CD4-positive, alpha-beta T cell treated with Interleukin-1 beta for 1 hour (primary cell): ENCODE measurements at regions not wholly inside any gene's neighbourhood (a gene's known extent, or its start where the extent isn't known, plus 50 kb on each side); places are given as distances from the start of the nearest gene placed in this dataset.
A peak's percentile ranks its signal among the peaks of the same experiment; 100 is the strongest.

Experiments
- DNase-seq, 2 donors: peaks; one replicate each; pipeline ENCODE4 v3.0.0-alpha.2; 2020 to 2022

DNA sequence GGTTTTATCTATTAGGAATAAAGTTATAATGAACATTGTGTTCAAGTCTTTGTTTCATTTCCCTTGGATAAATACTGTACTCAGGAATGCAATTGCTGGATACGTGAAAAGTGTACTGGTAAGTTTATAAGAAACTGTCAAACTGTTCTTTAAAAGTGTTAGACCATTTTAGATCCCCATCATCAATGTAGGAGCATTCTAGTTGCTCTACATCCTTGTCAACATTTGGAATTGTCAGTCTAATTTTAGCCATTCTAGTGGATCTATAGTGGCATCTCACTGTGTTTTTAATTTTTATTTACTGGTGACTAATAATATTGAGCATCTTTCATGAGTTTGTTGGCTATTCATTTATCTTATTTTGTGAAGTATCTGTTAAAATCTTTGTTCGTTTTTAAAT, 354.0 kb upstream of the NRP1 start:
- DNase-seq = no peak

DNA sequence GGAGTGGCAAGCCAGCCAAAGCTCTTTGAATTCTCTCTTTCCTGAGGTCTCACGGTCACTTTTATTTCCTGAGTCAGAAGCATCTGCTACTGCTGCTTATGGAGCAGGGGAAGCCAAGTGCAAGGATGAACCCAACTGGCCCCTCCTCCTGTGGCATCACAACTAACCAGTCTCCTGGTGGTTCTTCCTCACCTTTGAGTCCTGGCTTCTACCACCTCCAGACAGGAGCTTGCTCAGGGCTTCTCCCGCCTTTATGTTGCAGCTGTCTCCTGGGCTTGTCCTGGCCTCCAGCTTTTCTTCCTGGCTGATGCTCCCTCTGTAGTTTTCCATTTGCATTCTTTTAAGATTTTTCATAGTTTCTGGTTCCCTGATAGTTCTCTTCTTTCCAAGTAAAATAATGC, 349.7 kb upstream of the NRP1 start:
- no peak for DNase-seq

DNA sequence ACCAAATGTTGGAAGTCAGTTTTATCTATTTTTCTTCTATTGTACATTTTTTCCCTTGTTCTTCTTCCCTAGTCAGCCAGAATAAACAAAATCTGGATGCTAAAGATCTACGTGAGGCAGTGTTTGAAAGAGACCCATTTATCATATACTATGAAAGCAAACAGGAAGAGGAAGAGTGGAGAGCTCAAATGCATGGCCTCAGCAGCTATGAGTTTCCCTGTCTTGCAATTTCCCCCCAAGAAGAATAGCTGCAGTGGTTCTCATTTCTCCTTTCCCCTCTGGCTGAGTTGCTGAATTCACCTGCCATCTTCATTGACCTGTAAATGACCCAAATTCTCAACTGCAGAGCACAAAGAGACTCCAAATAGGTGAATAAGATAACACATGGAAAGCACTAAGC, 347.1 kb upstream of the NRP1 start:
- no peak for DNase-seq

DNA sequence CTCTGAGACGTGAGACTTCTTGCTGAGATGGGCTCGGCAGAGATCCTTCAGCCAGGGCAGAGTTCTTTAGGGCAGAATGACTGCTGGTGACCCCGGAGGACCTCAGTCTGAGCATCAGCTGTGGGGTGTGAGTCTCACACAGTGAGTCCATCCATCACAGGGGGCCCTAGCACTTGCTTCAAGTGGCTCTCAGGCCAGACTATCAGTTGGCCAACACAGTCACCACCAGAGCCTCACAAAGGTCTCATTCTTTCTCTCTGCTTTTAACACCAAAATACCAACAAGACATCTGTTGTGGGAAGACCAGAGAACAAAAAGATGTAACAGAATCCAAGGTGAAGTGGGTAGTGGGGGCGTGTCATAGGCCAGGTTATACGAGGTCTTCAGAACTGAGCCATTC, 345.6 kb upstream of the NRP1 start:
- no peak for DNase-seq

DNA sequence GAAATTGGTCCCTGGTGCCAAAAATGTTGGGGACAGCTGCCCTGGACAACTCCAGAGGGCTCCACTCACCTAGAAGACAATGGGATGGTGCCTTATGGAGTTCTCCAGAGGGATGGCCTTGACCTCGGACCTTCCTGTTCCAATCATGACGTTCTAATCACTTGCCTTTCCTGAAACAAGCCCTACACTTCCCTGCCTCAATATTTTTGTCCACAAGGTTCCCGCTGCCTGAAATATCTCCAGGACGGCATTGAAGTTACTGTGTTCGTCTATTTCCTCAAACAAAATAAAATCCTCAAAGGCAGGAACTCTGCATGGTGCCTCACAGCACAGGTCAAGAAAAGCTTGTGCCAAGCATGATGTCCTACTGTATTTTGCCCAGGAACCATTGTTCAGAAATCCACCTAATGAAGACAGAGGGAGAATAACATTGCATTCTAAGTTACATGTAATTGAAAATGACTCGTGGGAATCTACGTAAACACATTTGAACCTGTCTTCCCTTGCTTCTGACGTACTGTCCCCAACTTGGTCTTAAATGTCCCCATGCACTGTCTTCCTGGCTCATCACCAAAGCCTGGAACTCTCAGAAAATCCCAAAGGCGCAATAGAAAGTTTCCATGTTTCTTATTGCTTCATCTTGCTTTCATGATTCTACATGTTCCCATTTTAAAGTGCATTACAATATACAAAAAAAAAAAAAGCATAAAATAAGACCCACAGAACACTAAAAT, 342.3 kb upstream of the NRP1 start:
- no peak for DNase-seq

DNA sequence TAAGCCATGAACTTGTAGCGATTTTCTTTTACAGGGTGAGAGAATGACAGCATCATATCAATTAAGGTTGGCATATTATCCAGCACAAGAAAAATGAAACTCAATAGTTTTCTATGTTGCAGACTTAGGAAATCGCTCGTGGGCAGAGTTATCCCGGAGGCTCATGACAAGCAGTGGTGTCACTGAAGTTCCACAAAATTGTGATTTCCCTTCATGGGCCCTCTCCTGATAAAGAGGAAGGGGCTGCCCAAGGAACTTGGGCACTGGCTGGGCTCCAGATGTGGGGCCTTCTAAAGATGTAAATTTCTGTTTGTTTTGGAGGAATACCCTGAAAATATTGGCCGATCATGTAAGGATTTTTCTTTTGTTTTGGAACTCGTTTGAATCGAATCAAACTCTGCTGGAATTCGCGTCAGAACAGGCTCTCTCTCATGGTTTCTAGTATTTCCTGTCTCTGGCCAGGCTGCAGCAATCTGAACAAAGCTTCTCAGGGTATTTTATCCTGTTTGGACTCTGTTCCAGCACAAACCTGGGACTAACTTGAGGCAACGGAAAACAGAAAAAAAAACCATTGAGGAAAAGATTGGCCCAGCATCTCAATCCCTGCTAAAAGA, 340.6 kb upstream of the NRP1 start:
- DNase-seq = no peak

DNA sequence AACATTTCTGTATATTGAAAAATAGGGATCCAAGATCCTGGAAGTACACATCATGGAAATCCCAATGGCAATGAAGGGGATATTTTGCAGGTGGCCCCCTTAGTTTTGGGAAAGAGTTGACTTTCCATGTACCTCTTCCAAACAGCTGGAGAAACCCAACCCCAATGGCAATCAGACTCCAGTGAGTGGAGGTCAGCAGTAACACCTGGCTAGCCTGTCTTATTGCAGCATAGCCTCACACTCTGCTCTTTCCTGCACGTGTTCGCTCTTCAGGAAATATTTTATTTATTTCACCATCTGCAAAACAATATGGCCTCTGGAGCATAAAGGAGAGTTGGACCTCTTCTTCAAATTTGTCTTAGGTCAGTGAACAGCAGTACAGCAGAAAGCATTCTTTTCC, 340.0 kb upstream of the NRP1 start:
- no peak for DNase-seq

DNA sequence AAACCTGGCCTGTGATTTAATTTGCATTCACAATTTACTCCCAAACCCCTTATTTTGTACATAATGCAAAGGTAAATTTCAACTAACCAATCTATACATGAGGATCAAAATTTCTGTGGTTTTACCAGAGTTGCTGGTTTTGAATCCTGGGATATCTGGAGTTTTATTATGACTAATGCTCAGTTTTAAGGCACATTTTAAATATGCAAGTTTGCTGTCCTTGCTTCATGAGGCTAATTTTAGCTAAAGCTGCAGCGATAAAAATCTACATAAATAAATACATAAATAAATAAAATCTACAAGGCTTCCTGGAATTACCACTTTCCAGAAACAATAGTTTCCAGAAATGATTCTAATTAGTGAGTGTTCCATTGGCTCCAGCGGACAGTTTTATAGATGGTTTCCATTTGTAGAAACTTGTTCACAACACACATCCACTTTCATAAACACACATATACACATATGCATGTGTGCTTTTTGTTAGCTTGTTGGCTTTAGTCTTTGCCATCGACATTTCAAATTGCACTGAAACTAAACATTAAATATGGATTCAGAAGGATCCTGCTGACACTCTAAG, 339.5 kb upstream of the NRP1 start:
- no peak for DNase-seq

DNA sequence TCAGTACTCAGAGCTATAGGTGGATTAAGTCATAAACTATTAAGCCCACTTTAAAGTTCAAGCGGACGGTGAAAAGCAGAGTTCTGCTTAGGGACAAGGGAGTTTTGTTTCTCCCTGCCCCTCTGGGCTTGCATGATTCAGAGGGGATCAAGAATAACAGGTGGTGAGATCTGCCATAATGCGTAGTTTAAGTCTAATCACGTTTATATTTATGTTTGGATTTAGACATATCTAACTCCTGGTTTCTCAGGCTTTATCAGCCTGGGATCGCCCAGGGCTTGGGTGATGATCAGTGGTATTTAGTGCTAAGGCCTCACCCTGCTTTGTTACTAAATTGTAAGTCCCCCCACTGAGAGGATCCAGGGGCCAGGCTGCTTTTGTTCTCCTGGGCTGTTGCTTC, 335.4 kb upstream of the NRP1 start:
- DNase-seq = no peak

DNA sequence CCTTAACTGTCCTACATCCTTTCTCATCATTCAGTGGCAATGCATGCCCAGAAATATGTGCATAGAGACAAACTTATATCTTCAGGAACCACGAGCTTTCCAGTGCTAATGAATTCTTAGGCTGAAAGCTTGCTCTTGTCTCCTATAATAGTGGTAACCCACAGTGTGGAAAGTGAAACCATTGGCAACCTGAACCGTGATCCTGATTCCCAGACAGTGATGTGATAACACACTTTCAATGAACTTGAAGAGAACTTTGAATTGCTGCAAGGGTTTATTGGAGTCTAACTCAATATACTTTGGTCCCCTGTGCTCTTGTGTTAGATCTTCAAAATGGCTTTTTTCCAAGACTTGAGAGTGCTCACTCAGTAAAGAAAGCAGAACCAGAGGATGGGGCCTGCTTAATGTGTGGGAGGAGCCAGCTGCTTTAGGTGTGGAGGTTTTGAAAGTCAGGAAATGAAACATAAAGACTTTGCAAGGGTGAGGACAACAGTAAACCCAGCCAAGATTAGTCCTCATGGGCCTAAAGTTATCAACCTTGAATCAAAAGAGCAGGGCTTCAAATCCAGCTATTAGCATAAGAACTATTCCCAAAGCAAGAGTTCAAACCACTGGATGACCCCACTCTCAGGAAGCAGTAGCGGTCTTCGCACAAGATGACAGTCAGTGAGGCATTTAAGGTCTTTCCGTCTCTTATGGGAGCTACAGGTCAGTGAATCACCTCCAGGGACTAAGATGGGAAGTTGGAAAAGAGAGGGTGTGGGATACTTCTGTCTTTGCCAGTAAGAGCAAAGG, 332.4 kb upstream of the NRP1 start:
- DNase-seq = no peak

DNA sequence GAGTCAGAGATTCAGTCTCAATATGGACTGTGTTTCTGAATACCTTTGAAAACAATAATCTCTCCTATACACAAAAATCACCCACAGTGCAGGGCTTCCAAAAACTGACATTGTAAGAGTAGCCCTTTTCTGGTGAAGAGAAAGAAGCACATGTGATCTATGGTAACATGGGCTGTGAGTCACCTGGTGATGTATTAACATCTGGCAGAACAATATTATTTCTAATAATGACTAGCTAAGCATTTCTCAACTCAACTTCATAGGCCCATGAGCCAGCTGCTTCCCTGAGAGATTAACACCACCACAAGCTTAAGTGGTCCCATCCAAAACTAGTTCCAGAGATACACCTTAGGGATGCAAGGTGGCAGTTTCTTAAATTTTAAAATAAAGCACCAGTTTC, 331.0 kb upstream of the NRP1 start:
- DNase-seq = no peak

DNA sequence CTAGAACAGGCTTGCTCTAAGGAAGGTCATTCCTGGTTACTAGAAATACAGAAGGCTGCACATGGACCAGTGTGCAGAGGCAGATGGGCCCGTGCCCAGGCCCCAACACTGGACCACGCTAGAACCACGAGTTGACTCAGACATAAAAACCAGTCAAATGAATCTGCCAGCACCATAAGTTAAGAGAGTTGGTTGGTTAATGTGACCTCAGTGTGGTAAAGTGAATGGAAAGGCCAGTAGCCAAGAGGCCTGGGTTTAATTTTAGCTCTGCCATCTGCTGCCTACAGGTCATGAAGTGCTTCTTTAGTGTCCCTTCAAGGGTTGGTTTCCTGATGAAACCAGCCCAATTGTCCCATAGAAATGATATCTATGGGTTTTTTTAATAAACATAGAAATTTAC, 329.6 kb upstream of the NRP1 start:
- no peak for DNase-seq

DNA sequence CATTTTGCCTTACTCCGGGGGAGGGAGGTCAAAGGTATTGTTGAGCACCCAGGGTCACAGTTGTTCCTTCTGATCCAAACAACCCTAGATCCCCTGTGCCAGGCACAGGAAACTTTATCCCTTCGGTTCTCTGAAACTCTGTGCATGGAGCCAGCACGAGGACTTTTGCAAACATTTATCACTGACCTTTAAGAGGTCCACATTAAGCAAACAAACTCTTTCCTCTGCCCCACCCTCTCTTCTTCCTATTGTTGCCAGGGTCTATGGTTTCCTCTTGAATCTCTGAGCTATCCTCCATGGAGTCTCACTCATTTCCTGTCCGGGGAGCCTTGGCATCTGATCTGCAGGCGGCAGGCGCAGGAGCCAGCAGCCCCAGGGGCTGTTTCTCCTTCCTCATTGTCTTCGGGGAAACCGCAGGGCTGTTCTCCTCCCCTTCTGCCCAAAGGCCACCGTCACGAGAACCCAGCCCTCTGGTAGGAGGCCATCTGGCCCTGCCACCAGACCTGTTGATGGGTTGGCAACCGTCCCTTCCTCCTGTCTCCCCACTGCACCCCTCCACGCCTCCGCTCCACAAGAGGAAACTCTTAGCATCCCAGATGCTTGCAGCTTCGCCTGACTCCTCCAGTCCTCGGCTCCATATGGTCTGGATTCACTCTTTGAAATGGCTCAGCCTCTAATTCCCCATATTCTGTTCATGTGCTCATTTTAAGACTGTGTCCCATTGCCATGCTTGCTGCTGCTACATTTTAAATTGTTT, 327.3 kb upstream of the NRP1 start:
- peak; percentile 15 to 58 for DNase-seq

DNA sequence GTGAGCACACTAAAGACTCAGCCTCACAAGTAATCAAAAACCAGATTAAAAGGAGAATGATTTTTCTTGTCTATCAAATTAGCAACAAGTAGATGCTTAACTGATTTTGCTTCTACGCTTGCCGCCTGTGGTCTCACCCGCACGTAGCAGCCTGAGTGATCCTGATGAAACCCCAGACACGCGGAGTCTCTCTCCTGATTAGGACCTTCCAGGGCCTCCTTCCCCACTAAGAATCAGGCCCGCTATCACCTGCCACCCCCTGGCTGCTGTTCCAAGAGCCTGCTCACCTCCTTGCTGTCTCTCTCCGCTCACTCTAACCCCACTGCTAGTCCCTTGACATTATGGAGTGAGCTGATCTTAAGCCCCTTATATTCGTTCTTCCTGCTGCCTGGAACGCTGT, 325.9 kb upstream of the NRP1 start:
- DNase-seq = no peak

DNA sequence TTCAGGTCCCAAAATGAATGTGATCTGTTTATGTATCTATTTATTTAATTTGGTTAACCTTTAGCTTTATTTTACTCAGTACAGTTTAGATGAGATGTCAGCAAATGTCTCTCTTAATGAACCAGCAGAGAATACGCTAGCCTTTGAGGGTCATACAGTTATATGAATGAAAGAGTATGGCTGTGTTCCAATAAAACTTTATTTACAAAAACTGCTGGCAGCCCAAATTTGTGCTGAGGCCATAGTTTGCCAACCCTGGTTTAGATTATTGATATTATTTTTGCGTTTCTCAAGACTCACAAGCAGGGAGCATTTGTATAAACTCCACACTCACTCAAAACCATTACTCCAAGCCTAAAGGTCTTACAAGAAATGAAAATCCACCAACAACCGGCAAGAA, 323.4 kb upstream of the NRP1 start:
- DNase-seq = no peak

DNA sequence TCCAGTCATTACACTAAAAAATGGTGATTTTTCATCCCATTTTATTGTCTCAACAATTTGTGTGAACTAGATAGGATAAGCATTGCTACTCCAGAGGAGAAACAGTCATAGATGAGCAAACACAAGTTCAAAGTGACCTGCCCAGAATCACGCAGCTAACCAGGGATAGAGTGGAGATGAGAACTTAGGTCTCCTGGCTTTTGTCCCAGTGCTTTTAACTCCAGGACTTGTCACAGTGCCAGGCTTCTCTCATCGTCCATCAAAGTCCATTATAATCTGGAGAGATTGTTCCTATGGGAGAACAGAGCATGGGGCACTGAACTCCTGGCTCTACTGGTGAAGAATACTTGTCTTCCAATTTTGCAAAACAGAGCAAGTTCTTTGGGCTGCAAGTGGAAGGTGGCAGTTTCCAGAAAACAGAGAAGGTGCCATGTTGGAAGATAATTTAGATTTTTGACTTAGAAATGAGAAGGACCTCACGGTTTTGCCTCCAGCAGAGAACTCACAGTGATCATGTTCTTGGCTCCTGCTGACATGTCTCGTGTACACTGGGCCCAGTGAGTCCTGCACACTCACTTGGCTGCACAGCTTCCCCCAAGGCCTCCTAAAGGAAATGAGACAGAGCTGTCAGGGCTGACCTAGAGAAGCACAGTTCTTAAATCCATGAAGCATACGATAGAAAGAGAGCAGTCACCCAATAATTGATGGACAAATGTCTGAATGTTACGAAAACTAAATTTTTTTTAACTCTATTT, 322.9 kb upstream of the NRP1 start:
- no peak for DNase-seq

DNA sequence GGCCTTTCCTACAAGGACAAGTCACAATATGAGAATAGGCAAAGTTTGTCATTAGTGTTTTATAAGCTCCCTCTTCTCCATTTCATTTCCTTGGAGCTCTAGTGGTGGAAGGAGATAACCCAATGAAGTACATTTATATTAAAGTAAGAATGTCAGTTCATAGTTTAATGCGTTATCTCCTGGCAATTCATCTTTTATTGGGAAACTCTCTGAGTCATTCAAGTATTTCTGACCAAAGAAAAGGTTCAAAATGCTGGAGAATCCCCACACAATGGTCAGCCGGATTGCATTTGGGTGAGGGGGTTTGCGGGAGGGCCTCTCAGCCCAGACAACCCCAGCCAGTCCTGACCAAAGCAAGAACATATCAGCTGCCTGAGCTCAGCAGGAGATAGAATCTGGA, 321.5 kb upstream of the NRP1 start:
- no peak for DNase-seq

DNA sequence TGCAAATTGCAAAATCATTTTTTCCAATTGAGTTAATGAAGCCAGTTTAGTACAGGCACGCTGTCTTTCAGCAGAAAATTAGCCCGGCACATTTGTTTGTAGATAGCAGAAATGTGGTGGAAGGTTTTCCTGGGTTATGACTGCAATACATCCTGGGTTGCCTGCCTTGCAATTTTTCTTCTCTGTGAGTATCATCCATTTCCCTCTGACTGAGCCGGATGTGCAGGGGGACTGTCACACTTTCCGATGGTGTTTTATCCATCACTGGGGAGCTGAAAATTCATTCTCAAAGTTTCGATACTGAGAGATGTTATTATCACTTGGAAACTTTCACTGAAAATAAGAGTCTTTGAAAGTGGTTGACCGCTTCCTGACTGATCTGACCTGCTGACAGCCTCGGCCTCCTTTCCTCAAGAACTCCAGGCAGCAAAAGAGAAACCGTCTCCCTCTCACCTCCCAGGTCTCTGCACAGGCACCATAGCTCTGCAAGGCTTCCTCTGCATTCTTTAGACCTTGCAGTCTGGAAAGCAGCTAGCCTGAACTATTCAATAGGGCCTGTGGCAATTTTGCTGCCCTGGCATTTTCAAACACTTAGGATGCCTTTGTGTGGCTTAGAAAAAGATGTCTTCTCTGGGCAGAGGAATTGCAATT, 320.8 kb upstream of the NRP1 start:
- DNase-seq = no peak

DNA sequence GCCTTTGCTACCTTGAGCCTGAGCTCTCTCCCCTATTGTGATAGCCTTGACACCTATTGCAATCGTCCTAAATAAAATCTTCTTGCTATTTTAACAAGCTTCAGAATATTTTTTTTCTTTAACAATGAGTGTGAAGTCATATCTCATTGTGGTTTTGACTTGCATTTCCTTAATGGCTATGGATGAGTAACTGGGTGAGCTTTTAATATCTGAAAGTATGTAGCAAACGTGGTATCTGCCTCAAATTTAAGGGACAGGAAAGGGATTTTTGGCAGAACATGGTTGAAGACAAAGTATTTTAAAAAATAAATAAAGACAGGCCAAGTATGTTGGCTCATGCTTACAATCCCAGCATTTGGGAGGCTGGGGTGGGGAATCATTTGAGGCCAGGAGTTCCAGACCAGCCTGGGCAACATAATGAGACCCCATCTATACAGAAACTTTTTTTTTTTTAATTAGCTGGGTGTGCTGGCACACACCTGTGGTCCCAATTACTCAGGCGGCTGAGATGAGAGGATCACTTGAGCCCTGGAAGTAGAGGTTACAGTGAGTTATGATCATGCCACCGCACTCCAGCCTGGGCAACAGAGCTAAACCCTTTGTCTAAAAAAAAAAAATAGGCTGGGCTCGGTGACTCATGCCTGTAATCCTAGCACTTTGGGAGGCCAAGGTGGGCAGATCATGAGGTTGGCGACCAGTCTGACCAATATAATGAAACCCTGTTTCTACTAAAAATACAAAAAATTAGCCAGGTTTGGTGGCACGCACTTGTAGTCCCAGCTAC, 319.3 kb upstream of the NRP1 start:
- DNase-seq = no peak

DNA sequence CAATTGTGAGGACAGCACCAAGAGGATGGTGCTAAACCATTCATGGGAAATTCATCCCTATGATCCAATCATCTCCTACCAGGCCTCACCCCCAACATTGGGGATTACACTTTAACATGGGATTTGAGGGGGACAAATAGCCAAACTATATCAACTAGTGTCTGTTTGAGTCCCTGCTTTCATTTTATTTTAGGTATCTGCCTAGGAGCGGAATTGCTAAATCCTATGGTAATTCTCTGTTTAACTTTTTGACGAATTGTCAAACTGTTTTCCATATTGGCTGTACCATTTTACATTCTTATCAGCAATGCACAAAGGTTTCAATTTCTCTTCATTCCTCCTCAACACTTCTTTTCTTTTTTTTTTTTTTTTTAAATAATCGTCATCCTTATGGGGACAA, 318.4 kb upstream of the NRP1 start:
- no peak for DNase-seq

DNA sequence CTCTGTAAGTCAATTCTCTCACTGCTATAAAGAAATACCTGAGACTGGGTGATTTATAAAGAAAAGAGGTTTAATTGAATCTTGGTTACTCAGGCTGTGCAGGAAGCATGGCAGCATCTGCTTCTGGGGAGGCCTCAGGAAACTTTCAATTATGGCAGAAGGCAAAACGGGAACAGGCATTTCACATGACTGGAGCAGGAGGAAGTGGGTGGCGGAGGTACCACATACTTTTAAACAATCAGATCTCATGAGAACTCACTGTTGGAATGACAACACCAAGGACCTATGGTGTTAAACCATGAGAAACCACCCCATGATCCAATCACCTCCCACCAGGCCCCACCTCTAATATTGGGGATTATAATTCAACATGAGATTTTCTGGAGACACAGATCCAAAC, 315.7 kb upstream of the NRP1 start:
- peak in 1 of 2 donors; percentile 4 for DNase-seq
